GM12865 (cell line): ENCODE measurements at regions not wholly inside any gene's neighbourhood (a gene's known extent, or its start where the extent isn't known, plus 50 kb on each side); places are given as distances from the start of the nearest gene placed in this dataset.

Source experiments
- DNase-seq: peaks from one replicate; pipeline ENCODE4 v3.0.0; 2010; ENCODE audit warnings: low read depth
- H3K4me3 ChIP-seq: 2 replicates; pipeline ENCODE4 v1.5.1; 2011; ENCODE audit warnings: mild to moderate bottlenecking, low read depth, low read length, control low read depth
- TF ChIP-seq, protein P1 (sequence below): IDR thresholded peaks from 2 replicates; pipeline ENCODE4 v1.5.1; 2011; ENCODE audit warnings: low read length, control low read depth, low read depth, inconsistent platforms; ENCODE audit not compliant: insufficient read depth; ENCODE audit errors: missing control alignments

DNA sequence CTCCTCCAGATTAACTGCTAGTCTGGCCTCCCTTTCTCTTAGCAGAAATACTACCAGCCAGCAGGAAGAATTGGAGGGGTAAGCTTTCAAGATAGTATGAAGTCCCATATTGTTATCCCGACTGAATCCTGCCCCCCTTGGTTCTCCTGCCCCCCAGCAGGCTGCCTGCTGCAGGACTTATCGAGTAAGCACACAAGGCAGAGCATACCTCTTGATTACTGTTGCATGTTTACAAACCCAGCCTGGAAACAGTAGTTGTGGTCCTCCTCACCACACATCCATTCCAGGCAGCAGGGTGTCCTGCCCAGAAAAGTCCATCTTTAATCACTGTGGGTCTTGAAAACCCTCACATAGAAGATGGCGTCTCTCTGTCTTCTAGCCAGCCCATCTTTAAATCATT lies 66.8 kb upstream of the PPP2R3A start:
- TF ChIP-seq, protein P1, sequence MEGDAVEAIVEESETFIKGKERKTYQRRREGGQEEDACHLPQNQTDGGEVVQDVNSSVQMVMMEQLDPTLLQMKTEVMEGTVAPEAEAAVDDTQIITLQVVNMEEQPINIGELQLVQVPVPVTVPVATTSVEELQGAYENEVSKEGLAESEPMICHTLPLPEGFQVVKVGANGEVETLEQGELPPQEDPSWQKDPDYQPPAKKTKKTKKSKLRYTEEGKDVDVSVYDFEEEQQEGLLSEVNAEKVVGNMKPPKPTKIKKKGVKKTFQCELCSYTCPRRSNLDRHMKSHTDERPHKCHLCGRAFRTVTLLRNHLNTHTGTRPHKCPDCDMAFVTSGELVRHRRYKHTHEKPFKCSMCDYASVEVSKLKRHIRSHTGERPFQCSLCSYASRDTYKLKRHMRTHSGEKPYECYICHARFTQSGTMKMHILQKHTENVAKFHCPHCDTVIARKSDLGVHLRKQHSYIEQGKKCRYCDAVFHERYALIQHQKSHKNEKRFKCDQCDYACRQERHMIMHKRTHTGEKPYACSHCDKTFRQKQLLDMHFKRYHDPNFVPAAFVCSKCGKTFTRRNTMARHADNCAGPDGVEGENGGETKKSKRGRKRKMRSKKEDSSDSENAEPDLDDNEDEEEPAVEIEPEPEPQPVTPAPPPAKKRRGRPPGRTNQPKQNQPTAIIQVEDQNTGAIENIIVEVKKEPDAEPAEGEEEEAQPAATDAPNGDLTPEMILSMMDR, result no peak
- H3K4me3 ChIP-seq, result no peak overlapping the region
- no peak for DNase-seq

DNA sequence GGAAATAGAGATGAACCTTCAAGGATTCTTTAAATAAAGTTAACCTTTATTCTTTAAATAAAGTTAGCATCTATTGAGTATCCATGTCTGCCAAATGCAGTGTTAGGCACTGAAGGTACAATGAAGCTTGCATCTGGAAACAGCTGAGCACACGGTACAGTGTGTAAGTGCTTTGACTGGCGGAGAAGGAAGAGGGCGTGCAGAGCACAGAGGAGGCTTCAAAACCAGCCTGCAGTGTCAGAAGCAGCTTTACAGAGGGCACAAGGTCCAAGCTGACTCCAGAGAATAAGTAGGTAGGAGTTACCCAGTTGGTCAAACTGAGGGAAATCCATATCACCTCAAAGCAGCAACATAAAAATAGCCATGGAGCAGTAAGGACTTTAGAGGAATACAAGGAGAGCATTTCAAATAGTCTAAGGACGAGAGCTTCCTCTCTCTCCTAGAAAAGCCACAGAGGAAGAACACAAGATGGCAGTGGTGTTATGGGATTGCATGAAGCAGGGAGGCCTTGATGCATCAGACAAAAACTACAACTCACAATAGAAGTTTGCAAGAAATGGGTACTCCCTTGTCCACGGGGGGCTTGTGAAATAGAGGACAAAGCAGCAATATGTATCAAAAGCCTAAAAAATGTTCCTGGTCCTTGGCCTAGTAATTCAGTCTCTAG lies 60.3 kb upstream of the PPP2R3A start:
- TF ChIP-seq, protein P1, result no peak
- DNase-seq, result no peak
- no peak overlapping the region for H3K4me3 ChIP-seq

DNA sequence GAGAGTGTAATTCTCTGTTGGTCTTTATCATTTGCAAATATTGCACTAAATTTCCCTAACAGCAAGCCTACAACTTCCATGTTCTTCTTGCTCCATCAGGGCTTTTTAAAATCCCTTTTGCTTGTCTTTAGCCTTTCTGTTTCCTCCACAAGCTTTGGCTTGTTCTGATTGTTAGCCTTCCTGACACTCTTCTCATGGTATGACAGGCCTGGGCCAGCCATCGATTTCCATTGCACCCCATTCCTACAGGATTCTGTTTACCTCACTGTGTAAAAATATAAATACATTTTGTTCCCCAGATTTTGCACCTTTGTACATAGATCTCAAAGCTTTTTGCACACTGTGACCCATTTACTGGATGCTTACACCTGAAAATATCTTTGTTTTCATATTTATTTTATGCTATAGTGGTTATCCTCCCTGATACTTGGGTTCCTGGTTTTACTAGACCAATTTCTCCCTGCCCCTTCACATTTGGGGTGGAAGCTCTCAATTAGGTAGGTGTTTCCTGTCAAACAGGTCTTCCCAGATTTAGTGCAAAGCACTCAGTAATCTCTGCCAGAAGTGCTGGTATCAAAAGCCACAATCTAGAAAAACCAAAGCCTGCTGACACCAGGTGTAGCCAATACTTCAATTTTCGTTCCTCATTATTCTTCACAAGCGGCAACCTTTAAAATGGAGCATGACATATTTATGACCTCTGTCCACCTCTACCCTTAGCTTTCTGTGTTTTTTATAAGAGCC lies 57.9 kb upstream of the PPP2R3A start:
- TF ChIP-seq, protein P1, result no peak
- DNase-seq, result no peak
- H3K4me3 ChIP-seq, result no peak overlapping the region

DNA sequence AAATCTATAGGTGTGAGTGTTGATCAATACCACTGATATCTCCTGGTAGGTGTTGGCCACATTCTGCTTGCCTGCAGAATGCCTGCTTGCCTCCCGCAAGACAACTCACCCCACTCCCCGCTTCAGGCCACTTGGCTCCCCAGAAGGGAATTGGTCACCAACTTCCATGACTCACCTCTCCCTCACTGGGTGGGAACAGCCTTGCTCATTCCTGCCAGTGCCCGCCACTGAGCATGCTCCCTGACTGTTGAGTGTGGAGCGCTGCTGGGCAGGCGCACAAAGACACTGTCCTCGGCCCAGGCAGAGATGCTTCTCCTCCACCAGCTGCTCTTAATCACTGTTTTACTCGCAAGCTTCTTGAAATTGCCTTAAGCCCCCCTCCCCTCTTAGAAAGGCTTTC lies 57.3 kb upstream of the PPP2R3A start:
- TF ChIP-seq, protein P1, result no peak
- H3K4me3 ChIP-seq, result no peak overlapping the region
- no peak for DNase-seq

DNA sequence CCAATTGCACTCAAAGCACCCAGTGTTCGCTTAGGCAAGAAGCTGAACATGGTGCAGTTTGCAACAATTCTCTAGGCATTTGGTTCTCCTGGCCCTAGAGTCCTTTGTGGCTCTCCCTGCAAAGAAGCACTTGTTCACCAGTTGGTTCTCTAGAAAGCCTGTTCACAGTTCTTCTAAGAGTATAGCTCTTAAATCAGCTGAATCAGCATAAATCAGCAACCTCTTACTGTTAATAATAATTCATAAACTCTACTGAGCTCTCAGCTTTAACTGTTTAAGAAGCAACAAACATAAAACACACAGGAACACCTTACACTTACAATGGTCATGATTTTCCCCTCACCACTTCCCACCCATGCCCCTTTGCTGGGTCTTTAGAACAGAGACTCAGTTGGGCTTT lies 56.8 kb upstream of the PPP2R3A start:
- TF ChIP-seq, protein P1, result no peak
- H3K4me3 ChIP-seq, result no peak overlapping the region
- DNase-seq, result no peak

DNA sequence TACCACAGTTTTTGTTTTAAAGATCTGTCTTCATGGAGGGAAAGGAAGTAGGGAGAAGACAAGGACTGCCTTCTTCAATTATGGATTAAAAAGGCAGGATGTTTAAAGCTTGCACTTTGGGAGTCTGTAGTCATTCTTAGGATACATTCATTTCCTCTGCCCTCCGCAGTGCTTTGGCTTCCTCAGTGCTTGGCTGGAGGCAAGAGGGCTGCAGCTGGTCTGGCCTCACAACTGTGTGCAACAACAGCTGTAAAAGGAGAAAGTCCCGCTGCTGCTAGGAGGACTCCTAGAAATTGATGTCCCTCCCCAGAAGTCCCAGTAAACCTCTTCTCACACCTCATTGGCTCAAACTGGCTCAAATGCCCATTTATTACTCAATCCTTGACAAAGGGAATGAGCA lies 54.4 kb upstream of the PPP2R3A start:
- no peak overlapping the region for H3K4me3 ChIP-seq
- TF ChIP-seq, protein P1, result no peak
- no peak for DNase-seq

DNA sequence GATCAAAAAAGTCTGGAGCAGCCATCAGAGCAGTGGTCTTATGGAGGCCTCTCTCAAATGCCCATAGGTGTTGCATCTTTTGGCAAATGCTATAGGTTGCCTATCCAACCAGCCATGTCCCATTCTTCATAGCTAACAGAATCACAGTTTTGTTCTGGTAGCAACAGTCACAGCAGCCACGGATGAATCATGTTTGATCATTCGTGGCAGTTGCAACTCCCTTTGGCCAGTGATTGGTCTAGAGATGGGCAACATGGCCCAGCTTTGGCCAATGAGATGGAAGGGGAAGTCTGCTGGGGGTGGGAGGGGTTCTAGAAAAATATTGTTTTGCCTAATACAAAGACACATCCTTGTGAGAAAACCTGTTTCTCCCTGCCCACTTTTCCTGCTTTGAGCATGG lies 50.3 kb upstream of the PPP2R3A start:
- DNase-seq, result no peak
- TF ChIP-seq, protein P1, result no peak
- H3K4me3 ChIP-seq, result no peak overlapping the region
